ENCODE measurements at regions not wholly inside any gene's neighbourhood (a gene's known extent, or its start where the extent isn't known, plus 50 kb on each side); places are given as distances from the start of the nearest gene placed in this dataset.
A peak's percentile ranks its signal among the peaks of the same experiment; 100 is the strongest.

DNA sequence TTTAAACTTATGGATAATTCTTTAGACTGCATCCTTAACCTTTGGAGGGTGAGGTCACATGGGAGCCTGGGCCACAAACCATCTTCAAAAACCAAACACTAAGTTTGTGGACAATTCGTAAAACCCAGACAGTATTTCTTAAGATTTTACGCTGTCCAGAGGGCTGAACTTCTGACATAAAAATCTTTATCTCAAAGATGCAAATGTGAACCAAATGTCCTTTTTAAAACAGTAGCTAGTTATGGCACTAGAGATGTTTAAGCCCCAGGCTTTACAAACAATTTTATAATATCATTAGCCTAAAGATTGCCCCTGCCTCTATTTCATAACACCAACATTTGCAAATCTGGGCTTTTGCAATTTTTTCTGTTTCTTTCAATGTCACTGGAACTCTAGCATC is 287.2 kb downstream of the SATB1 start:
- Histone ChIP-seq H3K36me3 (replicated peaks) (no peaks in the 10 kb centered on the region), H3K4me3 (ENCODE audit: low read depth, low read length) (no peak overlapping the region), H3K27ac (no peak overlapping the region), H3K27me3 (replicated peaks) (no peaks in the 10 kb centered on the region)
- TF ChIP-seq CTCF (IDR thresholded peaks at IDR 0.05; ENCODE audit: low read depth, low read length, missing control alignments) = no peak
- DNase-seq = no peak
- in situ Hi-C loops (cut with HindIII; ENCODE audit: low pct_ligation_motif_present, low sequenced_read_pairs) = no loop called here

GRCh38 chr3:18135060-18135814 is 289.9 kb downstream of the SATB1 start:
- in situ Hi-C loops (cut with HindIII; ENCODE audit: low pct_ligation_motif_present, low sequenced_read_pairs) = no loop called here
- Histone ChIP-seq H3K27me3 (replicated peaks) (no peaks in the 10 kb centered on the region), H3K27ac (peak overlapping the region; percentile 93), H3K4me3 (ENCODE audit: low read depth, low read length) (no peak overlapping the region), H3K36me3 (replicated peaks) (no peaks in the 10 kb centered on the region)
- no peak for DNase-seq
- peak; percentile 3 for TF ChIP-seq CTCF (IDR thresholded peaks at IDR 0.05; ENCODE audit: low read depth, low read length, missing control alignments)

DNA sequence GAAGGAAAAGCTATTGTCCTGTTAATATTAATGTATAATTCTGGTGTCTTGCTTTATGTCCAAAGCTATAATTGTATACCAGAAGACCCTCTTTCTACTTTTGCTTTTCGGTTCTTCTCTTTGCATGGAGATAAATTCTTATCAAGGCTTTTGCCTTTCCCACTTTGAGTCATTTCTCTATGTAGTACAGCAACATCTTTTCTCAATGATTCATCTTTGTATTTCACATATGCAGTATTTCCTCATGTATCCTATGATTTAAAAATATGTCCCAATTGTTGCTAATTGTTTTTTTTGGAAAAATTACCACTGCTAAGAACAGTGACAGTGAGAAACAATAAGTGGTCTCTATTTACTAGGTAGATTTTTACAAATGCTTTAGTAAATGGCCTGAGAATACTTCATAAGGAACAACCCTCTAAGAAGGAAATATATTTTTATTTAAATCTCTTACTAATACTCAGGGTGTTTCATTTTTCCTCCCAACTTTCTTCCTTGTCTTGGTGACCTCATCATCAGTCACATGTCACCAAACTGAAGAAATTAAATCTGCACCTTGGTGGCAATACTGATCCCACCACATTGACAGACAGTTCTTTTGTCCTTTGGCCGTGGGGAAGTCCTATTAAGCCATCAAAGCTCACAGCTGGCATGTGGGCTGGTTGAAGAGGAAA is 290.6 kb downstream of the SATB1 start:
- peak overlapping the region; percentile 93 for H3K27ac ChIP-seq
- no peak overlapping the region for H3K4me3 ChIP-seq (ENCODE audit: low read depth, low read length)
- no peak for TF ChIP-seq CTCF (IDR thresholded peaks at IDR 0.05; ENCODE audit: low read depth, low read length, missing control alignments)
- H3K27me3 ChIP-seq (replicated peaks) = no peaks in the 10 kb centered on the region
- in situ Hi-C loops (cut with HindIII; ENCODE audit: low pct_ligation_motif_present, low sequenced_read_pairs) = no loop called here
- peak; percentile 38 for DNase-seq
- no peaks in the 10 kb centered on the region for H3K36me3 ChIP-seq (replicated peaks)

DNA sequence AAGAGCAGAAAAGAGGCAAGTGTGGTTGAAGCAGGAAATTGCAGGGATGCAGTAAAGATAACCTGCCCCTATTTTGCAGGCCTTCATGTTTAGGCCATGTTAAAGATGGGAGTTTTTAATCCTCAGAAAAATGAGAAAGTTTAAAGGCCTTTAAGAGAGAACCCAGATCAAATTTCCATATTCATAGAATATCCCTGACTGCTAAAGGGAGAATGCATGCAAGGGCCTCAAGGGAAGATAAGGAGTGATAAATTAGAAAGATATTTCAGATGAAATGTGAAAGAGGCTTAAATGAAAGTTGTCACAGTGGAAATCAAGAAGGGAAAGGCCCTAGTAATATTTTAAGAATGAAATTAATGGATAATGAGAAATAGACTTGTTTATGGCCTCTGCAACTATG is 292.1 kb downstream of the SATB1 start:
- DNase-seq = no peak
- Histone ChIP-seq H3K27ac (peak overlapping the region; percentile 93), H3K4me3 (ENCODE audit: low read depth, low read length) (no peak overlapping the region), H3K36me3 (replicated peaks) (no peaks in the 10 kb centered on the region), H3K27me3 (replicated peaks) (no peaks in the 10 kb centered on the region)
- in situ Hi-C loops (cut with HindIII; ENCODE audit: low pct_ligation_motif_present, low sequenced_read_pairs) = no loop called here
- no peak for TF ChIP-seq CTCF (IDR thresholded peaks at IDR 0.05; ENCODE audit: low read depth, low read length, missing control alignments)

DNA sequence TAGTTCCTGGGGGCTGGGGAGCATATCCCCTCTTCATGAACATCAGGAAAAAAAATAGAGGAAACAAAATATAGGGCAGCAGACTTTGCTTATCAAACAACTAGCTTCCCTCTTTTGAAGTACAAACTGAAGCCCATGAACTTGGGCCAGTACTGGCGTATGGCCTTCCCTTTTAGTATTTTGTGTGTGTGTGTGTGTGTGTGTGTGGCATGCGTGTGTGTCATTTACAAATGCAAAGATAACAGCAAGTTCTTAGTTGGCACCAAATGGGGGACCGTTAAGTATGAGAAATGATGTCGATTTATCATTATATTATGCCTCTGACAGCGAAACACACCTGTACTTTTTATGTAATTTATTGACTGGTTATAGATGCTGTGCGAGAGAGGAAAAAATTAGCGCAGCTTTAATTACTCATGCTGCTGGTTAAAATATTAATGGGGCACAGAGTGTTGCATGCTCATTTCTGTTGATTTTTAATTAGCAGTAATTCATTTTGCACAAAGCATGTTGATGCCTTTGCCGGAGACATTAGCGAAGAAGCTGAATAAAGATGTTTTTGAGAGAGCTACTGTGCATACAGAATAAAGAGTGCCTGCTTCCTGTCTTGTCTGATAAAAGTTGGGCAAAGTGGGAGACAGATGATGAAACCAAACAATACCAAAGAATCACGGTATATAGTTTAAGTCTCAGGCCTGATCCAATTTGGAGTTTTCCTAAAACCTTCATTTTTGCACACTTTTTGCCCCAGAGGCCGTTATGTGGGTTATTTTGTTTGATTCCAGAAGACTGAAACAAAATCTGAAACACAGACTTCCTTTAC is 297.1 kb downstream of the SATB1 start:
- H3K36me3 ChIP-seq (replicated peaks) = no peaks in the 10 kb centered on the region
- no peak overlapping the region for H3K27ac ChIP-seq
- no peaks in the 10 kb centered on the region for H3K27me3 ChIP-seq (replicated peaks)
- TF ChIP-seq CTCF (IDR thresholded peaks at IDR 0.05; ENCODE audit: low read depth, low read length, missing control alignments) = no peak
- in situ Hi-C loops (cut with HindIII; ENCODE audit: low pct_ligation_motif_present, low sequenced_read_pairs) = no loop called here
- H3K4me3 ChIP-seq (ENCODE audit: low read depth, low read length) = no peak overlapping the region
- DNase-seq = no peak

Data from brain microvascular endothelial cell (primary cell).